ENCODE measurements at regions not wholly inside any gene's neighbourhood (a gene's known extent, or its start where the extent isn't known, plus 50 kb on each side); places are given as distances from the start of the nearest gene placed in this dataset.

GRCh38 chr13:50236898-50237318, 221.7 kb downstream of the KCNRG start:
- Histone ChIP-seq H3K4me3 (ENCODE audit: low read length) (peak overlapping the region; percentile 3), H3K4me1 (ENCODE audit: control insufficient read depth, insufficient read depth, low read length) (peaks cover 5% of the 10 kb centered on the region), H3K36me3 (ENCODE audit: control insufficient read depth, insufficient read depth, low read length) (no peaks in the 10 kb centered on the region), H3K9me3 (ENCODE audit: control insufficient read depth, insufficient read depth, low read length) (no peaks in the 10 kb centered on the region), H3K27ac (ENCODE audit: low read length) (peak overlapping the region; percentile 50), H3K27me3 (ENCODE audit: control insufficient read depth, insufficient read depth, low read length) (no peaks in the 10 kb centered on the region)
- Mint-ChIP-seq H3K27me3 (ENCODE audit: low read depth in 2 of 2) (peaks cover 0 to 3% of the 10 kb centered on the region in 2 donors), H3K36me3 (no peaks in the 10 kb centered on the region), H3K9me3 (no peaks in the 10 kb centered on the region), H3K4me1 (peaks cover 22 to 28% of the 10 kb centered on the region in 2 donors), H3K27ac (peak overlapping the region; percentile 84 to 85), H3K4me3 (peak overlapping the region; percentile 78)
- ATAC-seq, result peak; percentile 91 to 98 (median 91)
- 34% methylated on average over 9 of the region's 9 CpGs for WGBS (ENCODE audit: insufficient coverage)
- TF ChIP-seq CTCF (IDR thresholded peaks at IDR 0.05), result no peak
- intact Hi-C loops (cut with micrococcal nuclease), result loop anchor here (2.0 to 10.0 kb wide), 2 partner anchors 18 to 112 kb away; no protein-coding TSS in a partner anchor
- peak in 1 of 2 donors; percentile 79 for DNase-seq

- Histone ChIP-seq H3K4me3 (ENCODE audit: low read length) (no peak overlapping the region), H3K36me3 (ENCODE audit: control insufficient read depth, insufficient read depth, low read length) (no peaks in the 10 kb centered on the region), H3K27ac (ENCODE audit: low read length) (no peak overlapping the region), H3K27me3 (ENCODE audit: control insufficient read depth, insufficient read depth, low read length) (no peaks in the 10 kb centered on the region), H3K9me3 (ENCODE audit: control insufficient read depth, insufficient read depth, low read length) (no peaks in the 10 kb centered on the region), H3K4me1 (ENCODE audit: control insufficient read depth, insufficient read depth, low read length) (peaks cover 5% of the 10 kb centered on the region)
- intact Hi-C loops (cut with micrococcal nuclease), result loop anchor here (10.0 kb wide), 1 partner anchor 114 kb away; no protein-coding TSS in a partner anchor
- DNase-seq (no peak), ATAC-seq (no peak)
- no peaks in the 10 kb centered on the region for H3K36me3 Mint-ChIP-seq
- no peak overlapping the region for H3K4me3 Mint-ChIP-seq
- H3K27me3 Mint-ChIP-seq (ENCODE audit: low read depth in 2 of 2), result peaks cover 0 to 7% of the 10 kb centered on the region in 2 donors
- peaks cover 22 to 28% of the 10 kb centered on the region in 2 donors for H3K4me1 Mint-ChIP-seq
- WGBS (ENCODE audit: insufficient coverage), result no CpG with 5 or more reads among the region's 1 CpG
- no peaks in the 10 kb centered on the region for H3K9me3 Mint-ChIP-seq
- no peak for TF ChIP-seq CTCF (IDR thresholded peaks at IDR 0.05)
- H3K27ac Mint-ChIP-seq, result peak overlapping the region in 1 of 2 donors; percentile 15
These were observed 223.7 kb downstream of the KCNRG start for GRCh38 chr13:50238922-50239321.

- Histone ChIP-seq H3K27ac (ENCODE audit: low read length) (no peak overlapping the region), H3K4me3 (ENCODE audit: low read length) (no peak overlapping the region), H3K27me3 (ENCODE audit: control insufficient read depth, insufficient read depth, low read length) (no peaks in the 10 kb centered on the region), H3K36me3 (ENCODE audit: control insufficient read depth, insufficient read depth, low read length) (no peaks in the 10 kb centered on the region), H3K4me1 (ENCODE audit: control insufficient read depth, insufficient read depth, low read length) (peaks cover 8% of the 10 kb centered on the region), H3K9me3 (ENCODE audit: control insufficient read depth, insufficient read depth, low read length) (no peaks in the 10 kb centered on the region)
- no peak for ATAC-seq
- no peak overlapping the region for H3K4me3 Mint-ChIP-seq
- H3K27ac Mint-ChIP-seq, result no peak overlapping the region
- no peak for DNase-seq
- H3K36me3 Mint-ChIP-seq, result no peaks in the 10 kb centered on the region
- no peak for TF ChIP-seq CTCF (IDR thresholded peaks at IDR 0.05)
- 96% methylated on average over 3 of the region's 4 CpGs for WGBS (ENCODE audit: insufficient coverage)
- intact Hi-C loops (cut with micrococcal nuclease), result no loop called here
- H3K9me3 Mint-ChIP-seq, result no peaks in the 10 kb centered on the region
- peaks cover 0 to 7% of the 10 kb centered on the region in 2 donors for H3K27me3 Mint-ChIP-seq (ENCODE audit: low read depth in 2 of 2)
- peaks cover 11 to 31% of the 10 kb centered on the region in 2 donors for H3K4me1 Mint-ChIP-seq
These were observed 226.2 kb downstream of the KCNRG start for GRCh38 chr13:50241479-50241878.

GRCh38 chr13:50243931-50244330, 228.7 kb downstream of the KCNRG start:
- H3K36me3 Mint-ChIP-seq, result no peaks in the 10 kb centered on the region
- Histone ChIP-seq H3K36me3 (ENCODE audit: control insufficient read depth, insufficient read depth, low read length) (no peaks in the 10 kb centered on the region), H3K4me1 (ENCODE audit: control insufficient read depth, insufficient read depth, low read length) (peaks cover 15% of the 10 kb centered on the region), H3K9me3 (ENCODE audit: control insufficient read depth, insufficient read depth, low read length) (no peaks in the 10 kb centered on the region), H3K27ac (ENCODE audit: low read length) (no peak overlapping the region), H3K27me3 (ENCODE audit: control insufficient read depth, insufficient read depth, low read length) (no peaks in the 10 kb centered on the region), H3K4me3 (ENCODE audit: low read length) (no peak overlapping the region)
- no peak overlapping the region for H3K4me3 Mint-ChIP-seq
- no peak overlapping the region for H3K27ac Mint-ChIP-seq
- intact Hi-C loops (cut with micrococcal nuclease), result no loop called here
- H3K9me3 Mint-ChIP-seq, result no peaks in the 10 kb centered on the region
- no peak for DNase-seq
- ATAC-seq, result no peak
- no peak for TF ChIP-seq CTCF (IDR thresholded peaks at IDR 0.05)
- H3K27me3 Mint-ChIP-seq (ENCODE audit: low read depth in 2 of 2), result peaks cover 0 to 7% of the 10 kb centered on the region in 2 donors
- WGBS (ENCODE audit: insufficient coverage), result 94% methylated on average over 2 of the region's 2 CpGs
- H3K4me1 Mint-ChIP-seq, result peaks cover 7 to 27% of the 10 kb centered on the region in 2 donors
